CD4-positive, alpha-beta T cell treated with Interleukin-17A for 1 hour (primary cell): ENCODE measurements at regions not wholly inside any gene's neighbourhood (a gene's known extent, or its start where the extent isn't known, plus 50 kb on each side); places are given as distances from the start of the nearest gene placed in this dataset.

Source experiments
- DNase-seq: peaks from one replicate; pipeline ENCODE4 v3.0.0-alpha.2; 2020

GRCh38 chr3:167958141-167958540, 137.6 kb downstream of the GOLIM4 start:
- no peak for DNase-seq

GRCh38 chr3:167952969-167953368, 142.8 kb downstream of the GOLIM4 start:
- no peak for DNase-seq

DNA sequence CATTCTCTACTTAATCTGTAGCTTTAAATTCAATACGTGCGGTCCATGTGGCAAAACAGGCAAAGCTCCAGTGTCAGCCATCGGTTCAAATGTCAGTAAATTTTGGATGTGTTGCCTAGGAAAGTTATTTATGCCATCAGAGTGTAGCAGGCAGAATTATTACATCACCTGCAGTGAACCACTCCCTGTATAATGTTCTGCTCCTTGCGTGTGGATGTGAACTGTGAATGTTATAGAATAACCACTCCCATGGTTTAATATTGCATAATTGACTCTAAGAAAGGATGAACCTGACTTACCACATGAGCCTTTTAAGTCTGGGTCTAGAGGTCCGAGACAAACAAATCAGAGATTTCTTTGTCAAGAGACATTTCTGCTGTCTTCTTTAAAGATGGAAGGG, 145.5 kb downstream of the GOLIM4 start:
- DNase-seq, result no peak

GRCh38 chr3:167941234-167941995, 154.3 kb downstream of the GOLIM4 start:
- DNase-seq, result no peak

- DNase-seq, result no peak
Observed at GRCh38 chr3:167940241-167940640, 155.5 kb downstream of the GOLIM4 start.

GRCh38 chr3:167938516-167938915, 157.2 kb downstream of the GOLIM4 start:
- no peak for DNase-seq

GRCh38 chr3:167936019-167936418, 159.7 kb downstream of the GOLIM4 start:
- DNase-seq, result no peak

GRCh38 chr3:167930453-167930852, 165.3 kb downstream of the GOLIM4 start:
- DNase-seq, result no peak

DNA sequence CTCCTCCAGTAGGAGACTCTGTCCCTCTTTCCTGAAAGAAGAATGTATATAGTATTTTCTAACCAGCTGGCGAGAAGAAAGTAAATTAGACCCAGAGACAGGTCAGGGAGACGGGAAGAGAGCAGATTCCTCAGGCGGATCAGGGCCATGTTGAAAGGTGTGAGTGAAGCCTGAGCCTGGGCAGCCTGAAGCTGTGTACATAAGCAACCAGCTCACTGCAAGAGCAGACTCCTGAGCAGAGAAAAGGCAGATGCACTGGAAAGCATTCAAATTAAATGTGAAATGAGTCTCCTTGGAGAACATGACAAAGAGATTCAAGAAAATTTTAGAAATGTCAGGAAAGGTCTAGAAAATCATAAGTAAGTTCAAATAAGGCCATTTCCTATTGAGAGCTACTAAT, 165.8 kb downstream of the GOLIM4 start:
- no peak for DNase-seq

GRCh38 chr3:167928381-167928780, 167.3 kb downstream of the GOLIM4 start:
- no peak for DNase-seq

GRCh38 chr3:167920747-167921146, 175.0 kb downstream of the GOLIM4 start:
- DNase-seq, result no peak

GRCh38 chr3:167919590-167919989, 176.1 kb downstream of the GOLIM4 start:
- DNase-seq, result no peak

DNA sequence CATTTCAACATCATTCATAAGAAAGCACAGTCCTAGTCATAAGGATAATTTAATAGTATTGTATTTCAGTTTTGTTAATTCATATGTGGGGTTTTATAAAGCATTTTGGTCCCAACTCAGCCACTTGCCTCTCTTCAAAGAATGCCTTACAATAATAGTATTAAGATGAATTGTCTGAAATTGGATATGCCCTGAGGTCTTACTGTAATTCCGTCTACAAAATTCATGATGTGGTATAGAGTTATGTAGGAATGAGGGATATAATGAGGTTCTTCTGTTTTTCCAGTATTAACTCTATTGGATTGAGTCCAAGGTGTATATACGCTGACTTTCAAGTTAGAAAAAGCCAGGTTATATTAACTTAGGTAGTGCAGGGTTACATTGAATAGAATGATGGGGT, 177.0 kb downstream of the GOLIM4 start:
- DNase-seq, result no peak

GRCh38 chr3:167918008-167918596, 177.6 kb downstream of the GOLIM4 start:
- DNase-seq, result no peak

DNA sequence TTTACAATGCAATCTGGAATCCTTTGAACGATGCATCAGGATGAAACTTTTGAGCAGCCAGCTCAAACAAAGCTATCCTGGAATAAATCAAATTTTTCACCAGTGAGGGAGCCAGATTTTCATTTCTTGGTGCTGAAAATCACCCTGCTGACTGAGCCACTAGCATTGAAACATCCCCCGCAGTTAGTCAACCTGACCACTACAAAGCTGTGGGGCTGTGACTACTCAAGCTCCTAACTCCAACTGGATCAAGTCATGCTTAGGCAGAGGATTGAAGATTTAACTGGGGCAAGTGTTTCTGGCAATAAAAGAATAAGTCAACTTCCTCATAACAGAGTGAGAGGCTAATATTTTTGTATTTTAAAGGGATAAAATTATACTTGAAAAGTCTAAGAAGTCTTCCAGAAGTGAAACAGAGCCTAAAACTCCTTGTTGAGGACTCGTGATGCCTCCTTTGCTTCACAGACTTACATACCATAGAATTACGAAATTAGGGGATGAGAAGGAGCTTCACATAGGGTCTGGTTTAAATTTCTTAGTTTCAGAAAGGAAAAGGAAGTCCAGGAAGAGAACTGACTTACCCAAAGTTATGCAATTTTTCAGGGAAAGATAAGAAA, 177.8 kb downstream of the SERPINI1 start:
- no peak for DNase-seq

- no peak for DNase-seq
Observed at GRCh38 chr3:167909952-167910351, 174.4 kb downstream of the SERPINI1 start.

DNA sequence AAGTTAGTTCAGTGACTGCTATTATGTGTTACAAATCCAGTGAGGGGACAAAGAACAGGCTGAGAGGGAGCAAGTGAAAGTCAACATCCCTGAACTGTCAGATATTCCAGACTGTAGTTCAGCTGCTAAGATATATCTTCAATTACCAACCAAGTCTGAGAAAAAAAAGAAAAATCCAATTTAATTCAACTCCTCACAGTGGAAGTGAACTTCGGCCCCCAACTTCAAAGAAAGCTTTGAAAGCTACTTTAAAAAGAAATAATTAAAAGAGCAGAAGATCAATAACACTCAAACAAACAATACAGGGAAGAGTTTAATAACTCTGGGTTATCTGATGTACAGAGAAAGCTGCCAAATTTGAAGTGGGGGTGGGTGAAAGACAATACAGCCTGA, 174.0 kb downstream of the SERPINI1 start:
- DNase-seq, result no peak

- no peak for DNase-seq
Observed at GRCh38 chr3:167908746-167909503, 173.4 kb downstream of the SERPINI1 start.

- DNase-seq, result no peak
Observed at GRCh38 chr3:167908221-167908620, 172.7 kb downstream of the SERPINI1 start.

- DNase-seq, result no peak
Observed at GRCh38 chr3:167901138-167901537, 165.6 kb downstream of the SERPINI1 start.

GRCh38 chr3:167899093-167899492, 163.6 kb downstream of the SERPINI1 start:
- DNase-seq, result no peak

DNA sequence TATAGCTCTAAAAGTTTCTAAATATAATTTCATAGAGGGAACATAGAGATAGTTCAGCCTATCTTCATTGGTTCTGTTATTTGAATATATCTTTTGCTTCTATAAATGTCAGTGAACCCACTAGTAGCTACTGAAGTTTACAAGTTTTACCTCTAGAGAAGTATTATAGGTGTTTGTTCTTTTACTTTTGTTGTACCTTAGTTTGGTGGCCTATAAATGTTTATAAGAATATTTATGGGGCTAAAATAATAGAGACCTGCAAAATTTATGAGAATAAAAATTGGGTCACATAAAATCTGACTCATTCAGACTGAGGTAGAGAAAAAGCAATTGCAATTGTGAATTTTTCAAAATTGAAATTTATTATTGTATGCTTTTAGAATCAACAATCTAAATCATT, 162.6 kb downstream of the SERPINI1 start:
- DNase-seq, result no peak

GRCh38 chr3:167895684-167896083, 160.2 kb downstream of the SERPINI1 start:
- no peak for DNase-seq

GRCh38 chr3:167895178-167895577, 159.7 kb downstream of the SERPINI1 start:
- DNase-seq, result no peak
